NCI-H2171 treated with DMSO at 0.1 percent for 48 hours (cell line): ENCODE measurements at regions not wholly inside any gene's neighbourhood (a gene's known extent, or its start where the extent isn't known, plus 50 kb on each side); places are given as distances from the start of the nearest gene placed in this dataset.

Experiments used
- DNase-seq: peaks from one replicate; lab custom pipeline; 2025; lab: John Stamatoyannopoulos, UW

DNA sequence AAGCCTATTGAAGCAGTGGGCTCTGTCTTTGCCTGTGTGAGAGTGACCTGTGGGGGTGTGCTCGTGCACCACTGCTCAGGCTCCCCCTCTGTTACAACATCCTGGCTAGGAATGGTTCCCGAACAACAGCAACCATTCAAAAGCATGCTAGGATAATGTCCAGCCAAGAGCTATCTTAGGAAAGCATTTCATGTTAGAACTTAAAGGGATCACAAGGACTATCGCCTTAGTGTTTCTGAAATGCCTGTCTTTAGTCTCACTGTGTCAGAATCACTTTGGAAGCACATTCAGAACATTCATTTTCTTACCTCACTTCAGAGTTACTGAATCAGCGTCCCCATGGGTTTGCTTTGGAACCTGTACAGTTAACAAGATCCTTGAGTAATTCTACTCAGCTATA lies 134.9 kb upstream of the DSEL start:
- no peak for DNase-seq

DNA sequence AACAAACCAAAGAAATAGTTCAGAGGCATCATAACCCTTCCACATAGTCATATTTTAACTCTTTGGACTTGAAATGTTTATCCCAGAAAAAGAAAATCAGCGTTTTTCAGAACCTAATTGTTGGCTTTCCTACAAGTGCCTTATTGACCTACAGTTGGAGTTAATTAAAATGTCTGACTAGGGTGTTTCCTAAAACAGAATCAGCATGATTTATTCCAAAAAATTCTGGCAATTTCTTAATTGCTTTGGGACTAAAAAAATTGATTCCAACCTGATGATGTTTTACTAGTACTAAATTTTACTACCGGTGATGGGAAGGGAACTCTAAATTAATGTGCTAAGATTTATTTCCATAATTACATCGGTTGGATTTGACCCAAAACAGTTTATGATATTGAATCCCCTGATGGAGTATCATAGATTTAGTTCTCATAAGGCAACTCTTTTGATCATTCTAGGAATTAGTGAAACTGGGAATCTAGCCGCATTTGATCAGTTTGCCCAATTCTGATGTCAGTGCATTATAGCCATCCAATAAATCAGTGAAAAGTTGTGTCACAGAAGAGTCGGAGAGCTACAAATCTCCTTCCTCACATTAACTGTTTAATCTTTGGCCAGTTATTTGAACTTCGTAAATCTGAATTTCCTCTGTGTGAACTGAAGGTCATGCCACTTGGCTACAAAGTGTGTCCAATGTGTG lies 134.3 kb upstream of the DSEL start:
- DNase-seq = no peak

DNA sequence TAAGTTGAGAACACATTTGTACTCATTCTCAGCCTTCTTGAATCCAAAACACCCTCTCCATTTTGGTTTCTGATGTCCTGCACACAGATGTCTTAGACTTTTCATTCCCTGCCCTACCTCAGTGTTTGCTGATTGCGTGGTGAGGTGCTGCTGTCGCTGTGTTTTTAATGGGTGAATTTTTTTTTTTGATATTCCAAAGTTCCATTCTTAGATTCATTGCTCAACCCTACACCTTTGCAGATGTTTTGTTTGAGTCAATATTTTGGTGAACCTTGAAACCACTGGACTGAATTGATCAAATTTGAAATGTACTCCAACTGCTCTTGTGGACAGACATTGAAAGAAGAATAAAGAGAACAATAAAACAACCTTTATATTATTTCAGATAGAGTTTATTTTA lies 130.4 kb upstream of the DSEL start:
- DNase-seq = no peak

- no peak for DNase-seq
Measured at GRCh38 chr18:67644226-67644625, 127.7 kb upstream of the DSEL start.

DNA sequence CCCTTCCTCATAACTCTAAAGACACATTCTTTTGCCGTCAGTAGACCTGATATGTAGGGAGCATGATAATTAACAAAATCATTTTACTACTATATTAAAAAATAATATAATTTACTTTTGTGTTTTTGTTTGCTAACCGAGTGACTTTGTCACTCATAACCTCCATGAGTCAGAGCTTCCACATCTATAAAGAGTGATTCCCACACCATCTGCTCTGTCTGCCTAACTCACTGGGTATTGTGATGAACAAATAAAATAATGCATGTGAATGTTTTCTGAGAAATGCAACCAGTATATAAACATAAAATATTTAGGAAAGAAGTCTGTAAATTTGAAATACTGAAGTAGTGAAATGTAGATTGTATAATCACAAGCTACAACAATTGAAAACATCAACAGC lies 123.4 kb upstream of the DSEL start:
- peak; percentile 27 for DNase-seq

GRCh38 chr18:67636597-67637385 lies 120.3 kb upstream of the DSEL start:
- peak; percentile 38 for DNase-seq

DNA sequence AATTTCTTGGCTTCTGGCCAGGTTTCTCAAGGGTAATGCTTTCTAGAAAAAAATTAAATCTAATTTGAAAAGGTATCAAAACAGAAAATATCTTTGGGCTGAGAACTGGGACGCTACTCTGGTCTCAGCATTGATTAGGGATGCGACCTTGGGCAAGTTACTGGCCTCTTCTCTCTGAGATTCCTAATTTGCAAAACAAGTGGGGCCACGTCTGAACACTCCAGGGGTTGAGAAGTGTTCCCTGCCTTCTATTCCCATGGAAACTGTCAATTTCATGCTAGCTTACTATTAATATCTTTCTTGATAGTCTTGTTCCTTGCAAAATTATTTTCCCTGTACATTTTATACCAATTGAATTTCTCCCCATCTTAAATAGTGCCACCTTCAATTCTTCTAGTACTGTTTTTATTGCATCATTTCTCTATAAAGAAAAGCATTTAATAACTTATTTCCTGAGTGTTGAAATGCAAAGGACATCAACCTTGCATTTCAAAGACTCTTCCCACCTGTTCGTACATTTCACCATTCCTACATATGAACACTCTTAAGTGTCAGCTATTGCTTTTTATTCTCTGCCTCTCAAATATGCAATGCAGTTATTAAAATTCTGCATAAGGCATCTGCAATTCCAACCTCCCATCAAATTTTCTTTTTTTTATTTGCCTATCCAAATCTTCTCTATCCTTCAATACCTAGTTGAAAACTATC lies 118.3 kb upstream of the DSEL start:
- no peak for DNase-seq

DNA sequence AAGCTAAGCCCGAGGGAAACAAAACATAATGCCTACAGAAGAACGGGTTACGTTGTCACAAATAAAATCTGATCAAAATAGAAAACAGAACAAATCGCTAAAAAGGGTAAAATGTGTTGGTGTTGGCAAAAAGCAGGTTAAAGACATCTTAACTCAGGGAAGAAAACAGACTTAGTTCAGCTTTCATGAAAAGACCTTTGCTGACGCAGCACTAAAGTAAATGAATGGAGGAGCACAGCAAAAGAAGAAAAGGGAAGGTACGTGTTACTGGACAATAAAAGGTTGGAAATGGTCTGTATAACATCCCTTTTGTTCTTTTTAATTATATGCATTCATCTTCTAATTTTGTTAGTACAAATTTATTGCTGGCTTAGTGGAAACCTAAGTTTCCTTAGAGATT lies 117.4 kb upstream of the DSEL start:
- DNase-seq = no peak

DNA sequence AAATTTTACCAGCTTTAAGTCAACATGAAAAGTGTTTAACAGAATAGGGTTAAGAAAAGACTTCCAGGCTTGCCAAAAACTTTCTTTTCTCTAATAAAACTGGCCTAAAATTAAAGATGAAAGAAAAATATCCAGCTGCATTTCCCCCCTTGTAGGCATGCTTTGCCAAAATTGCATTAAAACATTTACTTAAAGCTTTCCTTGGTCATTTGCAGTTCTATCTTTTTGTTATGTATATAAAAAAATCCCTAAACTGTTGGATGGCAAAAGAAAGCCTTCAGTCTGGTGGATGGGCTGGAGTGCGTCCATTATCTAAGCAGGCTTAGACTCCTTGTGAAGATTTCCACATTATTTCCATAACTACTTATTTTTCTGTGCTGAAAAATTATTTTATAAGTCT lies 105.4 kb upstream of the DSEL start:
- no peak for DNase-seq

DNA sequence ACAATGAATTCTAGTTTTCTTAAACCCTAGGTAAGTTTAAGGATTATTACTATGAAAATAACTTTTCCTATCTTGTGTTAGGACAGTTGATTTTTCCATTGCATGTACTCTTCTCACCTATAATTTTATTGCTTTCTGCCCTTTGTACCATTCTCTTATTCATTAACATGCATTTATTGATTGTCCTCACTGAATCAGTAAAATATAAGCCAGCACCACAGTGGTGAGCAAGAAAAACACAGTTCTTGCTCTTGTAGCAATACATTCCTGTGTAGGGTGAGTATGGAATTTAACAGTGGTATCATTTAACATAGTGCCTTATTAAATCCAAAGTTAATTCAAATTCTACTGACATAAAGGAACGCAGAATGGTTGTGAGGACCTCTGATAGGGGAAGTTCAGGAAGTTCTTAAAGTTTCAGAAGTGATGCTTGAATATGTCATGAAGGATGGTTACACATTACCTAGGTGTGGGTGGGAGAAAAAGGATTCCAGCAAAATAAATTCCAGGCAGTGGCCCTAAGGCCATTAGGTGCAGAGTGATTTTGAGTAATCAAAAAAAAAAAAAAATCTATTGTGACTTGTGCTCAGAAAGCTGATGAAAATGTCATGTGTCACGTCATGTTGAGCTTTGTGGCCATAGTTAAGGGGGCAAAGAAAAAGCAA lies 104.7 kb upstream of the DSEL start:
- no peak for DNase-seq

GRCh38 chr18:67618061-67618460 lies 101.5 kb upstream of the DSEL start:
- peak; percentile 79 for DNase-seq

DNA sequence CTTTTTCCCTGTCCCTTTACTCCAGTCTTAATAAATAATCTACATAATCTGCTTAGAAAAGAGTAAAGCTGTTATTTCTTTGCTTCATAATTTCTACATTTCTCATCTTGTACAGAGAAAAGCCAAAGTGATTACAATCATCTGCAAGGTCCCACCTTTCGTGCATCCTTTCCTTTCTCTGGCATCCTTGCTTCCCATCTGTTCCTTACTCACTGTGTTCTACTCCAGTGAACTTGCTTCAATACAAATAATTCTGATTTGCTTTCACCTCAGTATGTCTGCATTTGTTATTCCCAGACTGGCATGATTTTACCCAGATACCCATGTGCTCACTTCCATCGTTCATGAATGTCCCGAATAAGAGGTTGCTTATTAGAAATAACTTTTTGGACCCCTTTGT lies 99.4 kb upstream of the DSEL start:
- DNase-seq = peak; percentile 74

GRCh38 chr18:67613731-67614130 lies 97.2 kb upstream of the DSEL start:
- no peak for DNase-seq

- DNase-seq = no peak
Measured at GRCh38 chr18:67612281-67612680, 95.8 kb upstream of the DSEL start.

DNA sequence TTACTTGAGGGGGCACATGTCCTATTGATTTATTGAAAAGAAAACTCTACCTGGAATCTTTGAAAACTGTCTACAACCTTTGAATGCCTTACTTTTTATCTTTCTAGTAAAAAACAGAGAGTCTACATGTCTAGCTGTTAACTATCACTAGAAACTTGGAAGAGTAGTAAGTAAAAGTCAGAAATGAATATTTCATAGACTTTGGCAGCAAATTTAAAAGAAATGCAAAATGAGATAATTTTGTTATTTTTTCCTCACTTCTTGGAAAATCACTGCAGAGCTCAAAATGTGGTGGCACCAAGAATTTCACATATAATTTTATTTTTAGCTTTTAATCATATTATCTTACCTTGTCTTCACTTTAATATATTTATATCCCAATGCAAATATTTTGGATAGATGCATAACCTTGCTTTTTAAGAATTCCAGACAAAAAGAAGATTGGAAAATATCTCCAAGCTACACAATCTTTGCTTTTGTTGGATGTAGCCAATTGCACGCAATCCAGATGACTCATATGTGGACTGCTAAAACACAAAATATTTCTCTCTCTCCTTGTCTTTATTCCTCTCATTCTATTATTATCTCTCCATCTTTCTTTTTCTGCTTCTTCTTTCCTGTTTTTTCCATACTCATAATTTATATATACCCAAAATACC lies 92.2 kb upstream of the DSEL start:
- DNase-seq = no peak

DNA sequence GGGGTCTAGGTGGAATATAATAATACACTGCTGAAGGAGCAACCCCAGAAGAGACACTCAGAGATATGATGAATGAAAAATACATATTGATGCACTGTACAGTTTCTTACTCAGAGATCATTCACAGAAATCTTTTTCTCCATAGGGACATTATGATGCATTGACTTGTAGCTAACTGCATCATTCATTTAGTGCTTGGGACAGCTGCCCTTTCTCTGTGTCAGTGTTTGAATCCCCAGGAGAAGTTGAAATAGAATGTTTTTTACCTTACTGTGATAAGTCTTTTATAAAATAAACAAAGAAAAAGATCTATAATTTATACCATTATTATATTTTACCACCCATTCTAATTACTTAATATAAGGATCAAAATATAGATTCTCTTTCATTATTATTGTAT lies 91.7 kb upstream of the DSEL start:
- DNase-seq = no peak

DNA sequence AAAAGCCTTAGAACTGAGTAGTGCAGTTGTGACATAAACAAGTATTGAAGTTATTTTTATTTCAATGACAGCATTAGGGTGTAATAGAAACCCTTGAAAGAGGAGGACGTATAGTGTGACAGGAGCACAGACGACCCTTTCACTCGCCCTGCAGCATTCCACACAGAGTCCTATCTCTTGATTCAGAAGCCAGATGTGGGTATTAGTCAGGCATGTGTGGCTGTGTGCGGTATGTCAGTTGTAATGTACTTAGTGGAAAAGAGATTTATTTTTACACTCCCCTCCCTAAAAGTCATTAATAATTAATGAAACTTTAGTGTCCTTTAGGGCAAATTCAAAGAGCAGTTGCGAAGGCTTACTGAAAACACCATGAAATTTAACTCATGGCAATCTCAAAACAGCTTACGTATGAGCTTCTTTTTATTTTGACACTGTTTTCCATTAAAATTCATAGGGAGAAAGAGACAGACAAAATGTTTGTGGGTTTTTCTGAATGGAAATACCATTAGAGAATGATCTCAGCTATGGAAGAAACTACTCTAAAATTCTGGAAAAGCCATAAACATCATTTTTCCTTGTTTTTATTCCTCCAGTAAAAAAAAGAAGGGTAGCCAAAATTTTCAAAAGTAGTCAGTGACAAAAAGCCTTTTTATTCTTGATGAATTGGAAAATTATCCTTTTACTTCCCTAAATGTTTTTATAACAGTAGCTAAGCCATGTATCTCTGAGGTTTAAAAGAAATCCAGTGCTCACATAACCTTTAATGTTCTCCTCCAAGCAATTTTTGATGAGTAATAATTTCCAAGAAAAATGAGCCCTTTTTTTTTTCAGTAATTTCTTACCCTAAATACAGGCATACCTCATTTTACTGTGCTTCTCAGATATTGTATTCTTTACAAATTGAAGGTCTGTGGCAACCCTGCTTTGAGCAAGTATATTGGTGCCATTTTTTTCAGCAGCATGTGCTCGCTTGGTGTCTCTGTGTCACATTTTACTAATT lies 84.0 kb upstream of the DSEL start:
- no peak for DNase-seq

- no peak for DNase-seq
Measured at GRCh38 chr18:67599277-67599676, 82.8 kb upstream of the DSEL start.

DNA sequence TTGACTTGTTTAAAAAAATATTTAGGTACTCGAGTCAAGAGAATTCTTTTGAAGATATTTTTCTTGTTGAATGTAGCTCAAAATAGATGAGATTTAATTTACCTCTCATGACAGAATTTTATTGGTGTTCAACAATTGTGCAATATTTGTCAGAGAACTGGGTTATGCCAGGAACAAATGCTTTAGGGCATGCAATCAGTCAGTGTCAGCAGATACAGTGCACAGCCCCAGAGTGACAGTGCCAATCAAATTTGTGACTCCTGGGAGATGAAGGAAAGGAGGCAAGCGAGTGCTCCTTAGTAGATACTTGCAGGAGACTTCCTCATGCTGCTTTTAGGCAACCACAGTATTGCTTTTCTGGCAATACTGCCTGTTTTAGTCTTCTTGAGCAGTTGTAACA lies 81.2 kb upstream of the DSEL start:
- DNase-seq = no peak

DNA sequence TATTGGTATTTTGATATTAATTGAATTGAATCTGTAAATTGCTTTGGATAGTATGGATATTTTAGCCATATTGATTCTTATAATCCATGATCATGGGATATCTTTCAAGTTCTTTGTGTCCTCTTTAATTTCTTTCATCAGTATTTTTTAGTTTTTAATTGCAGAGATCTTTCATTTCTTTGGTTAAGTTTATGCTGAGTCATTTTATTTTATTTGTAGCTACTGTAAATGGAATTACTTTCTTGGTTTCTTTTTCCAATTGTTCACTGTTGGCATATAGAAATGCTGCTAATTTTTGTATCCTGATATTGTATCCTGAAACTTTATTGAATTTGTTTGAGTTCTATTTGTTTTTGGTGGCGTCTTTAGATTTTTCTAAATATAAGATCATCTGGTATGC lies 79.5 kb upstream of the DSEL start:
- DNase-seq = no peak
